H1 (cell line): ENCODE measurements at regions not wholly inside any gene's neighbourhood (a gene's known extent, or its start where the extent isn't known, plus 50 kb on each side); places are given as distances from the start of the nearest gene placed in this dataset.

ENCODE experiments used
- CREB1 ChIP-seq: IDR thresholded peaks from 2 replicates; pipeline ENCODE4 v1.6.1; 2012; ENCODE audit warnings: inconsistent platforms
- EZH2 ChIP-seq: fragments of 200-600 bp; sonication (generic); IDR thresholded peaks from 2 replicates; pipeline ENCODE4 v1.7.1; 2012; ENCODE audit warnings: low read depth, mild to moderate bottlenecking, moderate library complexity, low read length, inconsistent platforms; ENCODE audit not compliant: severe bottlenecking
- GTF2F1 ChIP-seq: IDR thresholded peaks from 2 replicates; pipeline ENCODE4 v1.6.1; 2012; ENCODE audit warnings: low read depth, low read length, improper control_type of control experiment, borderline replicate concordance
- POLR2A ChIP-seq, 2 experiments: IDR thresholded peaks; 1 replicate in 1 of 2; 2 replicates in 1 of 2; pipeline ENCODE4 v1.6.1; 2011; ENCODE audit warnings: low read depth in 2 of 2, low read length in 2 of 2, mild to moderate bottlenecking in 2 of 2; ENCODE audit errors: control extremely low read depth in 1 of 2
- TEAD4 ChIP-seq: IDR thresholded peaks from 2 replicates; pipeline ENCODE4 v1.6.1; 2012; ENCODE audit warnings: low read depth, low read length, inconsistent platforms, mixed read lengths
- TF ChIP-seq, protein P1 (sequence below): IDR thresholded peaks from 2 replicates; pipeline ENCODE4 v1.6.1; 2011; ENCODE audit warnings: low read length, improper control_type of control experiment

DNA sequence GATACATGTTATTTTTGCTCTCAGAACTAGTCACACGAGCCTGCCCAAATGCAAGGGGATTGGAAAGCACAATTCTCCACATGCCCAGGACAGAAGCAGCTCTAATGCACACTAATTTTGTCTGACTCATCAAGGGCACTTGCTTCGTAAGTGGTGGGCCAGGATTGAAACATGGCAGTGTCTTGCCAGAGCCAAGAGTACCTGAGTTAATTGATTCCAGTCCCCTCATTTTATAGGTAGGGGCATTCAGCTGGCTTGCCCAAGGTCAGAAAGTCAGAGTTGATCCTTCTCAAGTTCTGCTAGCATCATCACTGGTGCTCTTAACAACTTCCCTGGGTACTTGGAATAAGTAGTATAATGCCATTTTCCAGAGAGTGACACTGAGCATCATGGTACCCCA, 356.1 kb downstream of the ZNF326 start (continued):
- no peak for TF ChIP-seq EZH2
- TF ChIP-seq, protein P1, sequence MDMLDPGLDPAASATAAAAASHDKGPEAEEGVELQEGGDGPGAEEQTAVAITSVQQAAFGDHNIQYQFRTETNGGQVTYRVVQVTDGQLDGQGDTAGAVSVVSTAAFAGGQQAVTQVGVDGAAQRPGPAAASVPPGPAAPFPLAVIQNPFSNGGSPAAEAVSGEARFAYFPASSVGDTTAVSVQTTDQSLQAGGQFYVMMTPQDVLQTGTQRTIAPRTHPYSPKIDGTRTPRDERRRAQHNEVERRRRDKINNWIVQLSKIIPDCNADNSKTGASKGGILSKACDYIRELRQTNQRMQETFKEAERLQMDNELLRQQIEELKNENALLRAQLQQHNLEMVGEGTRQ = no peak
- no peak for TF ChIP-seq TEAD4
- no peak for TF ChIP-seq POLR2A (IDR thresholded peaks at IDR 0.05; ENCODE audit: control extremely low read depth in 1 of 2, low read depth in 2 of 2, low read length in 2 of 2)
- TF ChIP-seq CREB1 = no peak
- TF ChIP-seq GTF2F1 = no peak
